ENCODE measurements at regions not wholly inside any gene's neighbourhood (a gene's known extent, or its start where the extent isn't known, plus 50 kb on each side); places are given as distances from the start of the nearest gene placed in this dataset.

DNA sequence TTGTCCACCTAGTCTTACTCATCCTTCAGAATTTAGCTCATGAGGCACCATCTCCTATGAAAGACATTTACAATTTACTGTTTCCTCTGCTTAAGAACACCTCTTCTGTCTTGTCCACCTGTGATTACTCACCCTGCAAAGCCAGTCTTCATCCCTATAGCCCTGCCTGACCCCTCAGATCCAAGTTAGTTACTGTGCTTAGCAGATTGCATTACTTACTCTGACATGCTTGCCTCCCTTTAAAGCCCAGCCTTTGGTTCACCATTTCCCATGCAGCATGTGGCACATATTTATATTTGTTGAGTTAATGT is 60.9 kb upstream of the VCAM1 start:
- Histone ChIP-seq H3K9me3 (ENCODE audit: control insufficient read depth, low read depth, low read length) (no peaks in the 10 kb centered on the region), H4K5ac (ENCODE audit: insufficient read length, low read depth, low read length) (no peak overlapping the region), H3K4ac (ENCODE audit: low read depth, low read length) (no peak overlapping the region), H3K4me2 (ENCODE audit: insufficient read depth, insufficient read length, low read length) (no peak overlapping the region), H3K14ac (ENCODE audit: insufficient read depth, low read length) (no peak overlapping the region), H3K56ac (ENCODE audit: insufficient read length, low read depth, low read length) (no peak overlapping the region), H4K20me1 (ENCODE audit: control insufficient read depth, insufficient read depth, insufficient read length) (no peaks in the 10 kb centered on the region), H2BK12ac (ENCODE audit: insufficient read length, low read depth, low read length) (no peak overlapping the region), H2BK20ac (ENCODE audit: low read depth, low read length, poor library complexity, severe bottlenecking) (no peak overlapping the region), H3K79me2 (ENCODE audit: insufficient read depth, low read length) (no peaks in the 10 kb centered on the region), H3K79me1 (ENCODE audit: insufficient read depth, low read depth, low read length, poor library complexity, severe bottlenecking) (no peaks in the 10 kb centered on the region), H3K23ac (ENCODE audit: insufficient read length, low read depth, low read length) (no peak overlapping the region), H3K23me2 (ENCODE audit: insufficient read length, low read depth, low read length, poor library complexity, severe bottlenecking) (no peaks in the 10 kb centered on the region), H2BK15ac (ENCODE audit: low read depth, low read length) (no peak overlapping the region), H3K18ac (ENCODE audit: insufficient read length, low read depth, low read length) (no peak overlapping the region), H3K9ac (ENCODE audit: extremely low read depth, insufficient read length, low read length) (no peak overlapping the region), H3K4me1 (ENCODE audit: insufficient read depth, low read length) (no peaks in the 10 kb centered on the region), H3K27me3 (ENCODE audit: insufficient read depth, low read length) (no peaks in the 10 kb centered on the region), H3K27ac (ENCODE audit: insufficient read length, low read depth, low read length) (no peak overlapping the region), H2BK120ac (ENCODE audit: low read depth, low read length, poor library complexity, severe bottlenecking) (no peak overlapping the region), H4K91ac (ENCODE audit: insufficient read length, low read depth, low read length) (no peak overlapping the region), H4K8ac (replicated peaks; ENCODE audit: insufficient read length, low read depth, low read length) (no peak overlapping the region), H2AK5ac (ENCODE audit: insufficient read length, low read length) (no peak overlapping the region), H3T11ph (ENCODE audit: low read length) (no peak overlapping the region), H2BK5ac (ENCODE audit: insufficient read length, low read length) (no peak overlapping the region), H2AFZ (ENCODE audit: low read length) (no peak overlapping the region)
- H3K9me3 Mint-ChIP-seq, result peaks cover 0 to 3% of the 10 kb centered on the region in 2 experiments; a peak in 1 of 5 replicates
- peaks cover 3% of the 10 kb centered on the region; the same call in 1 of the 2 replicates for H3K27me3 Mint-ChIP-seq (ENCODE audit: low read depth)
- H3K4me1 Mint-ChIP-seq, result no peaks in the 10 kb centered on the region; a peak in 1 of 4 replicates
- no peaks in the 10 kb centered on the region for H3K36me3 Mint-ChIP-seq (ENCODE audit: insufficient read depth in 1 of 3, low read depth in 3 of 3)
- no peak overlapping the region for H3K27ac Mint-ChIP-seq
- no peak for DNase-seq
- TF ChIP-seq, protein P1, sequence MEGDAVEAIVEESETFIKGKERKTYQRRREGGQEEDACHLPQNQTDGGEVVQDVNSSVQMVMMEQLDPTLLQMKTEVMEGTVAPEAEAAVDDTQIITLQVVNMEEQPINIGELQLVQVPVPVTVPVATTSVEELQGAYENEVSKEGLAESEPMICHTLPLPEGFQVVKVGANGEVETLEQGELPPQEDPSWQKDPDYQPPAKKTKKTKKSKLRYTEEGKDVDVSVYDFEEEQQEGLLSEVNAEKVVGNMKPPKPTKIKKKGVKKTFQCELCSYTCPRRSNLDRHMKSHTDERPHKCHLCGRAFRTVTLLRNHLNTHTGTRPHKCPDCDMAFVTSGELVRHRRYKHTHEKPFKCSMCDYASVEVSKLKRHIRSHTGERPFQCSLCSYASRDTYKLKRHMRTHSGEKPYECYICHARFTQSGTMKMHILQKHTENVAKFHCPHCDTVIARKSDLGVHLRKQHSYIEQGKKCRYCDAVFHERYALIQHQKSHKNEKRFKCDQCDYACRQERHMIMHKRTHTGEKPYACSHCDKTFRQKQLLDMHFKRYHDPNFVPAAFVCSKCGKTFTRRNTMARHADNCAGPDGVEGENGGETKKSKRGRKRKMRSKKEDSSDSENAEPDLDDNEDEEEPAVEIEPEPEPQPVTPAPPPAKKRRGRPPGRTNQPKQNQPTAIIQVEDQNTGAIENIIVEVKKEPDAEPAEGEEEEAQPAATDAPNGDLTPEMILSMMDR (conservative IDR thresholded peaks at IDR 0.05), result no peak
- no peak overlapping the region for H3K4me3 Mint-ChIP-seq

All from H9 (cell line).